Mesendoderm (in vitro differentiated cells): ENCODE measurements at regions not wholly inside any gene's neighbourhood (a gene's known extent, or its start where the extent isn't known, plus 50 kb on each side); places are given as distances from the start of the nearest gene placed in this dataset.
A peak's percentile ranks its signal among the peaks of the same experiment; 100 is the strongest.
"Not testable (repeated sequence)": the region's sequence is repeated elsewhere in the genome, so short reads cannot be mapped to it uniquely, and the experiment has no call there.

Source experiments
- DNase-seq: peaks from one replicate; pipeline ENCODE4 v3.0.0; 2013
- H2AK5ac ChIP-seq: 2 replicates; pipeline ENCODE4 v1.6.1; 2013; ENCODE audit warnings: low read length, inconsistent platforms
- H2BK120ac ChIP-seq: 2 replicates; pipeline ENCODE4 v1.6.1; 2013; ENCODE audit warnings: low read depth, mild to moderate bottlenecking, low read length, moderate library complexity, mixed read lengths
- H2BK15ac ChIP-seq: replicated peaks from 2 replicates; pipeline ENCODE4 v1.6.1; 2013; ENCODE audit warnings: low read depth, mild to moderate bottlenecking, moderate library complexity
- H2BK5ac ChIP-seq: 2 replicates; pipeline ENCODE4 v1.6.1; 2013; ENCODE audit warnings: low read length, inconsistent platforms
- H3K18ac ChIP-seq: 2 replicates; pipeline ENCODE4 v1.6.1; 2013; ENCODE audit warnings: mild to moderate bottlenecking, low read length, mixed read lengths
- H3K23ac ChIP-seq: one replicate; pipeline ENCODE4 v1.6.1; 2013; ENCODE audit warnings: low read length
- H3K27ac ChIP-seq: 2 replicates; pipeline ENCODE4 v1.5.1; 2013; ENCODE audit warnings: low read depth, mild to moderate bottlenecking, inconsistent platforms, low read length, moderate library complexity
- H3K27me3 ChIP-seq: 2 replicates; pipeline ENCODE4 v1.6.1; 2013; ENCODE audit warnings: low read length, control low read depth, mild to moderate bottlenecking, inconsistent platforms; ENCODE audit not compliant: insufficient read depth, poor library complexity
- H3K36me3 ChIP-seq: 2 replicates; pipeline ENCODE4 v1.6.1; 2013; ENCODE audit warnings: low read length, inconsistent platforms; ENCODE audit not compliant: control insufficient read depth, insufficient read depth
- H3K4ac ChIP-seq: one replicate; pipeline ENCODE4 v1.6.1; 2013; ENCODE audit warnings: low read depth, mild to moderate bottlenecking, low read length, moderate library complexity
- H3K4me1 ChIP-seq: 2 replicates; pipeline ENCODE4 v1.6.1; 2013; ENCODE audit warnings: low read depth, low read length, inconsistent platforms; ENCODE audit not compliant: control insufficient read depth
- H3K4me2 ChIP-seq: 2 replicates; pipeline ENCODE4 v1.6.1; 2013; ENCODE audit warnings: low read length
- H3K4me3 ChIP-seq: 2 replicates; pipeline ENCODE4 v1.5.1; 2013; ENCODE audit warnings: mild to moderate bottlenecking, low read length
- H3K56ac ChIP-seq: one replicate; pipeline ENCODE4 v1.6.1; 2013; ENCODE audit warnings: low read length
- H3K79me1 ChIP-seq: 2 replicates; pipeline ENCODE4 v1.6.1; 2013; ENCODE audit warnings: low read length, inconsistent platforms
- H3K79me2 ChIP-seq: 2 replicates; pipeline ENCODE4 v1.6.1; 2013; ENCODE audit warnings: mild to moderate bottlenecking, low read length; ENCODE audit not compliant: control insufficient read depth, insufficient read depth
- H3K9ac ChIP-seq: 2 replicates; pipeline ENCODE4 v1.6.1; 2013; ENCODE audit warnings: low read length, inconsistent platforms
- H4K5ac ChIP-seq: one replicate; pipeline ENCODE4 v1.6.1; 2013; ENCODE audit warnings: low read length
- H4K8ac ChIP-seq: one replicate; pipeline ENCODE4 v1.6.1; 2013; ENCODE audit warnings: low read depth, mild to moderate bottlenecking, control low read depth, low read length, moderate library complexity
- WGBS: extraction: QIAGEN DNeasy Blood & Tissue Kit; methylation state at CpG from one replicate; pipeline ENCODE4 v1.1.7; 2013; ENCODE audit warnings: low lambda C conversion rate, missing lambda C conversion rate; ENCODE audit not compliant: insufficient coverage; ENCODE audit errors: extremely low coverage; 5-methylcytosine and 5-hydroxymethylcytosine counted together

DNA sequence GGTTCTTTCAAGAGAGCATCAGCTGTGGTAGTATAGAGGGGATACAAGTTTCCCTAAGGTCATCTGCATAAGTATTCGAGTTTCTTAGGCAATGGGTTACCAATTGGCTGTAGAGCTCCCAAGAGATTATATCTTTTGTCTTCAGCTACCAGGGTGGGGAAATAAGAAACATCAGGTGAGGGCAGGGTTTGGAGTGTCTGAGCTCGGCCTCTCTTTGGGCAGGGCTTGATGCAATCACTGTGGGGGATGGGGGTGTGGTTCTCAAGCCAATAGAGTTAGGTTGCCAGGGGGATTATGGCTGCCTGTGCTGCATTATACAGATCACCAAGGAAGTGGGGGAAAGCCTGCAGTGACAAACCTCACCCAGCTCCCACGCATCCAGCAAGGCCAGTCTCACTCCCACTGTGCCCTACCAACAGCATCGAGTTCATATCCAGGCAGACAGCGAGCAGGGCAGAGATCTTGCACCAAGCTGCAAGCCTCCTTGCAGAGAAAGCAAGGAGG, 172.1 kb upstream of the MAGEE2 start:
- no peak overlapping the region for H2BK15ac ChIP-seq
- no peaks in the 10 kb centered on the region for H3K79me1 ChIP-seq
- no peak overlapping the region for H2AK5ac ChIP-seq
- H4K8ac ChIP-seq, result no peak overlapping the region
- no peak overlapping the region for H2BK5ac ChIP-seq
- WGBS, result no CpG with 5 or more reads among the region's 5 CpGs
- H3K4me3 ChIP-seq, result no peak overlapping the region
- no peaks in the 10 kb centered on the region for H3K27me3 ChIP-seq
- no peak overlapping the region for H3K27ac ChIP-seq
- no peak overlapping the region for H3K4ac ChIP-seq
- peak; percentile 18 for DNase-seq
- H3K23ac ChIP-seq, result no peak overlapping the region
- H2BK120ac ChIP-seq, result no peak overlapping the region
- no peak overlapping the region for H3K18ac ChIP-seq
- H4K5ac ChIP-seq, result no peak overlapping the region
- H3K36me3 ChIP-seq, result no peaks in the 10 kb centered on the region
- no peak overlapping the region for H3K9ac ChIP-seq
- H3K4me1 ChIP-seq, result no peaks in the 10 kb centered on the region
- H3K56ac ChIP-seq, result no peak overlapping the region
- no peak overlapping the region for H3K4me2 ChIP-seq
- no peaks in the 10 kb centered on the region for H3K79me2 ChIP-seq

DNA sequence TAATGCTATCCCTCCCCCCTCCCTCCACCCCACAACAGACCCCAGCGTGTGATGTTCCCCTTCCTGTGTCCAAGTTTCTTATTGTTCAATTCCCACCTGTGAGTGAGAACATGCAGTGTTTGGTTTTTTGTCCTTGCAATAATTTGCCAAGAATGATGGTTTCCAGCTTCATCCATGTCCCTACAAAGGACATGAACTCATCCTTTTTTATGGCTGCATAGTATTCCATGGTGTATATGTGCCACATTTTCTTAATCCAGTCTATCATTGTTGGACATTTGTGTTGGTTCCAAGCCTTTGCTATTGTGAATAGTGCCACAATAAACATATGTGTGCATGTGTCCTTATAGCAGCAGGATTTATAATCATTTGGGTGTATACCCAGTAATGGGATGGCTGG, 176.3 kb upstream of the MAGEE2 start:
- H2BK120ac ChIP-seq, H3K18ac ChIP-seq, DNase-seq, H4K8ac ChIP-seq, H3K79me2 ChIP-seq, H3K27ac ChIP-seq, H2BK15ac ChIP-seq, H3K79me1 ChIP-seq, H3K27me3 ChIP-seq, H2AK5ac ChIP-seq, H3K9ac ChIP-seq, H4K5ac ChIP-seq, H3K4me2 ChIP-seq, H2BK5ac ChIP-seq, H3K4ac ChIP-seq, H3K56ac ChIP-seq, H3K4me1 ChIP-seq, H3K4me3 ChIP-seq, H3K23ac ChIP-seq, H3K36me3 ChIP-seq: not testable (repeated sequence)
- WGBS, result no CpG with 5 or more reads among the region's 1 CpG

DNA sequence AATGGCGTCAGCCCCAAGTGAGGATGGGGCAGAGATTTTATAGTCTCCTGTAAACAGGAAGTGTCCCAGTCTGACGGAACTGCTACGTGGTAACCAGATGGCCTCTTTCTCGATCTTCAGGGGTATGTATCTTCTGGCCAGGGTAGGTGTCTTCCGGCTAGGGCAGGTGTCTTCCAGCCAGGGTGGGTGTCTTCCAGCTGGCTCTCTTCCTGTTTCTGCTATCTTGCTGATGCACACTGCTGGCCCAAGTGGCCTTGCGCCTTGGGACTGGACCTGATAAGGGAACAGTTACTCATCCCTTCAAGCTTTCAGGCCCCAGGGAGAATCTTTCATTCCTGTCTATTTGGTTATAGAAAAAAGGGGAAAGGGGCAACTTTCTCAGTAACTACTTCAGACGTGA, 178.7 kb upstream of the MAGEE2 start:
- H3K36me3 ChIP-seq, result no peaks in the 10 kb centered on the region
- H2BK120ac ChIP-seq, result no peak overlapping the region
- H3K23ac ChIP-seq, result no peak overlapping the region
- no peak overlapping the region for H3K4me2 ChIP-seq
- H3K4ac ChIP-seq, result no peak overlapping the region
- no peak overlapping the region for H3K18ac ChIP-seq
- no peaks in the 10 kb centered on the region for H3K4me1 ChIP-seq
- no peak overlapping the region for H3K4me3 ChIP-seq
- H2BK5ac ChIP-seq, result no peak overlapping the region
- H4K5ac ChIP-seq, result no peak overlapping the region
- H4K8ac ChIP-seq, result no peak overlapping the region
- no peak overlapping the region for H3K56ac ChIP-seq
- no peaks in the 10 kb centered on the region for H3K79me1 ChIP-seq
- DNase-seq, result no peak
- H3K27me3 ChIP-seq, result no peaks in the 10 kb centered on the region
- no peak overlapping the region for H3K9ac ChIP-seq
- no peak overlapping the region for H3K27ac ChIP-seq
- no peaks in the 10 kb centered on the region for H3K79me2 ChIP-seq
- H2AK5ac ChIP-seq, result no peak overlapping the region
- no CpG with 5 or more reads among the region's 7 CpGs for WGBS
- H2BK15ac ChIP-seq, result no peak overlapping the region

- H3K79me2 ChIP-seq, result no peaks in the 10 kb centered on the region
- WGBS, result no CpG with 5 or more reads among the region's 5 CpGs
- H2BK5ac ChIP-seq, result no peak overlapping the region
- no peak overlapping the region for H4K8ac ChIP-seq
- no peak overlapping the region for H3K4me3 ChIP-seq
- no peaks in the 10 kb centered on the region for H3K27me3 ChIP-seq
- DNase-seq, result peak; percentile 39
- H3K36me3 ChIP-seq, result no peaks in the 10 kb centered on the region
- no peak overlapping the region for H4K5ac ChIP-seq
- H3K23ac ChIP-seq, result no peak overlapping the region
- no peak overlapping the region for H3K9ac ChIP-seq
- no peak overlapping the region for H2BK15ac ChIP-seq
- H3K4ac ChIP-seq, result no peak overlapping the region
- H2AK5ac ChIP-seq, result no peak overlapping the region
- H3K18ac ChIP-seq, result no peak overlapping the region
- H3K79me1 ChIP-seq, result no peaks in the 10 kb centered on the region
- no peak overlapping the region for H3K27ac ChIP-seq
- no peak overlapping the region for H3K4me2 ChIP-seq
- no peak overlapping the region for H2BK120ac ChIP-seq
- H3K4me1 ChIP-seq, result no peaks in the 10 kb centered on the region
- H3K56ac ChIP-seq, result no peak overlapping the region
These were observed 183.2 kb upstream of the MAGEE2 start for GRCh38 chrX:75968293-75968692.

DNA sequence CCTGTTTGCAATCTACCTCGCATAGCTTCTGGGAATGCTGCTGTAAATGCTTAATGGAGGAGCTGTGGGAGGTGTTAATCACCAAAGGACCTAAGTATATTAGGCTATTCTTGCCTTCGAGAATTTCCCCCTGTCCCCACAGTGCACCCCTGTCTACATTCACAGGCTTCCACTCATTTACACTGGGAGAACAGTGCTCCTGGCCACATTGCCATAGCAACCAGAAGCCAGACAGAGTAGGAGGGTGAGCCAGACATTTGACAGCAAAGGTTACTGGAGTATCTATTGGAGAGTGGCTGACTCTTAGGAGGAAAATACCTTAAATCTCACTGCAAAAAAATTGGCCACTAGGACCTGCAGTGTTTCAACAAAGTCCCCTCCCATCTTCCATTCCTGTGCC, 185.9 kb upstream of the PBDC1 start:
- H2AK5ac ChIP-seq, result no peak overlapping the region
- H3K4ac ChIP-seq, result no peak overlapping the region
- no peaks in the 10 kb centered on the region for H3K4me1 ChIP-seq
- H3K18ac ChIP-seq, result no peak overlapping the region
- peak; percentile 28 for DNase-seq
- no peak overlapping the region for H4K5ac ChIP-seq
- H3K27ac ChIP-seq, result no peak overlapping the region
- no peak overlapping the region for H3K9ac ChIP-seq
- H3K4me3 ChIP-seq, result no peak overlapping the region
- H2BK5ac ChIP-seq, result no peak overlapping the region
- H4K8ac ChIP-seq, result no peak overlapping the region
- H3K79me1 ChIP-seq, result no peaks in the 10 kb centered on the region
- no peak overlapping the region for H3K56ac ChIP-seq
- no peaks in the 10 kb centered on the region for H3K79me2 ChIP-seq
- no peak overlapping the region for H2BK120ac ChIP-seq
- H2BK15ac ChIP-seq, result no peak overlapping the region
- H3K27me3 ChIP-seq, result no peaks in the 10 kb centered on the region
- no peaks in the 10 kb centered on the region for H3K36me3 ChIP-seq
- no peak overlapping the region for H3K4me2 ChIP-seq
- WGBS, result no CpG with 5 or more reads among the region's 2 CpGs
- no peak overlapping the region for H3K23ac ChIP-seq

GRCh38 chrX:75989806-75990590, 182.9 kb upstream of the PBDC1 start:
- WGBS, result no CpG with 5 or more reads among the region's 3 CpGs

More at GRCh38 chrX:75989806-75990590, 182.9 kb upstream of the PBDC1 start:
- Histone ChIP-seq H3K4ac (no peak overlapping the region), H2BK15ac (no peak overlapping the region), H2AK5ac (no peak overlapping the region), H3K4me3 (no peak overlapping the region), H3K79me1 (no peaks in the 10 kb centered on the region), H3K79me2 (no peaks in the 10 kb centered on the region), H3K9ac (no peak overlapping the region), H2BK5ac (no peak overlapping the region), H4K8ac (no peak overlapping the region), H3K27ac (peak overlapping the region; percentile 23), H4K5ac (no peak overlapping the region), H3K36me3 (no peaks in the 10 kb centered on the region), H3K18ac (no peak overlapping the region), H3K4me1 (no peaks in the 10 kb centered on the region), H3K27me3 (no peaks in the 10 kb centered on the region), H3K23ac (no peak overlapping the region), H3K4me2 (no peak overlapping the region), H2BK120ac (no peak overlapping the region), H3K56ac (no peak overlapping the region)
- DNase-seq, result peak; percentile 67
